Kidney epithelial cell (primary cell): ENCODE measurements at regions not wholly inside any gene's neighbourhood (a gene's known extent, or its start where the extent isn't known, plus 50 kb on each side); places are given as distances from the start of the nearest gene placed in this dataset.

Experiments used
- DNase-seq: peaks from one replicate; pipeline ENCODE4 v3.0.0-alpha.2; 2010; ENCODE audit warnings: low read depth
- H3K27me3 ChIP-seq: 2 replicates; pipeline ENCODE4 v1.6.0; 2011; ENCODE audit warnings: low read length; ENCODE audit not compliant: control insufficient read depth, insufficient read depth
- H3K36me3 ChIP-seq: 2 replicates; pipeline ENCODE4 v1.5.1; 2011; ENCODE audit warnings: low read length; ENCODE audit not compliant: control insufficient read depth, insufficient read depth
- H3K4me3 ChIP-seq: 2 replicates; pipeline ENCODE4 v1.5.1; 2011; ENCODE audit warnings: low read depth, mild to moderate bottlenecking, control low read depth, low read length
- CTCF ChIP-seq: IDR thresholded peaks from 2 replicates; pipeline ENCODE4 v1.5.1; 2011; ENCODE audit warnings: mild to moderate bottlenecking, moderate library complexity, low read length, control low read depth, inconsistent platforms; ENCODE audit not compliant: insufficient read depth, poor library complexity, severe bottlenecking

GRCh38 chr1:83583351-83584014 lies 415.4 kb downstream of the TTLL7 start:
- no peak overlapping the region for H3K4me3 ChIP-seq
- no peaks in the 10 kb centered on the region for H3K36me3 ChIP-seq
- DNase-seq = no peak
- no peaks in the 10 kb centered on the region for H3K27me3 ChIP-seq
- TF ChIP-seq CTCF = no peak

- no peak for DNase-seq
- H3K4me3 ChIP-seq = no peak overlapping the region
- H3K27me3 ChIP-seq = no peaks in the 10 kb centered on the region
- no peaks in the 10 kb centered on the region for H3K36me3 ChIP-seq
- no peak for TF ChIP-seq CTCF
These were observed 417.2 kb downstream of the TTLL7 start for GRCh38 chr1:83581747-83582146.

GRCh38 chr1:83574791-83575190 lies 424.1 kb downstream of the TTLL7 start:
- H3K4me3 ChIP-seq = no peak overlapping the region
- no peak for DNase-seq
- TF ChIP-seq CTCF = no peak
- H3K36me3 ChIP-seq = no peaks in the 10 kb centered on the region
- H3K27me3 ChIP-seq = no peaks in the 10 kb centered on the region

GRCh38 chr1:83573776-83574175 lies 425.2 kb downstream of the TTLL7 start:
- no peaks in the 10 kb centered on the region for H3K36me3 ChIP-seq
- H3K27me3 ChIP-seq = no peaks in the 10 kb centered on the region
- no peak overlapping the region for H3K4me3 ChIP-seq
- no peak for DNase-seq
- no peak for TF ChIP-seq CTCF

- DNase-seq = no peak
- Histone ChIP-seq H3K36me3 (no peaks in the 10 kb centered on the region), H3K27me3 (no peaks in the 10 kb centered on the region), H3K4me3 (no peak overlapping the region)
- TF ChIP-seq CTCF = no peak
These were observed 427.4 kb downstream of the TTLL7 start for GRCh38 chr1:83571536-83571935.

GRCh38 chr1:83561346-83561745 lies 437.6 kb downstream of the TTLL7 start:
- Histone ChIP-seq H3K27me3 (no peaks in the 10 kb centered on the region), H3K36me3 (no peaks in the 10 kb centered on the region), H3K4me3 (no peak overlapping the region)
- DNase-seq = no peak
- TF ChIP-seq CTCF = no peak
